ENCODE measurements at regions not wholly inside any gene's neighbourhood (a gene's known extent, or its start where the extent isn't known, plus 50 kb on each side); places are given as distances from the start of the nearest gene placed in this dataset.

GRCh38 chr2:7598402-7598801 is 681.2 kb downstream of the RNF144A start:
- DNase-seq (ENCODE audit: low read depth): no peak

GRCh38 chr2:7599462-7600258 is 682.4 kb downstream of the RNF144A start:
- no peak for DNase-seq (ENCODE audit: low read depth)

GRCh38 chr2:7601990-7602389 is 684.8 kb downstream of the RNF144A start:
- no peak for DNase-seq (ENCODE audit: low read depth)

GRCh38 chr2:7604456-7604855 is 687.2 kb downstream of the RNF144A start:
- DNase-seq (ENCODE audit: low read depth): no peak

GRCh38 chr2:7607441-7608173 is 690.4 kb downstream of the RNF144A start:
- no peak for DNase-seq (ENCODE audit: low read depth)

- DNase-seq (ENCODE audit: low read depth): no peak
Measured at GRCh38 chr2:7609556-7609955, 692.3 kb downstream of the RNF144A start.

- no peak for DNase-seq (ENCODE audit: low read depth)
Measured at GRCh38 chr2:7609974-7610373, 692.8 kb downstream of the RNF144A start.

GRCh38 chr2:7611750-7612149 is 694.5 kb downstream of the RNF144A start:
- no peak for DNase-seq (ENCODE audit: low read depth)

GRCh38 chr2:7612969-7613368 is 695.8 kb downstream of the RNF144A start:
- DNase-seq (ENCODE audit: low read depth): no peak

GRCh38 chr2:7613831-7614230 is 696.6 kb downstream of the RNF144A start:
- no peak for DNase-seq (ENCODE audit: low read depth)

- no peak for DNase-seq (ENCODE audit: low read depth)
Measured at GRCh38 chr2:7618031-7618430, 700.8 kb downstream of the RNF144A start.

- no peak for DNase-seq (ENCODE audit: low read depth)
Measured at GRCh38 chr2:7619203-7619970, 702.2 kb downstream of the RNF144A start.

GRCh38 chr2:7620255-7620654 is 703.0 kb downstream of the RNF144A start:
- no peak for DNase-seq (ENCODE audit: low read depth)

- no peak for DNase-seq (ENCODE audit: low read depth)
Measured at GRCh38 chr2:7621018-7621814, 704.0 kb downstream of the RNF144A start.

- DNase-seq (ENCODE audit: low read depth): no peak
Measured at GRCh38 chr2:7625392-7626138, 708.4 kb downstream of the RNF144A start.

- DNase-seq (ENCODE audit: low read depth): no peak
Measured at GRCh38 chr2:7626139-7626537, 708.9 kb downstream of the RNF144A start.

GRCh38 chr2:7627583-7627982 is 710.4 kb downstream of the RNF144A start:
- no peak for DNase-seq (ENCODE audit: low read depth)

GRCh38 chr2:7632420-7632819 is 715.2 kb downstream of the RNF144A start:
- DNase-seq (ENCODE audit: low read depth): no peak

GRCh38 chr2:7633566-7634153 is 716.4 kb downstream of the RNF144A start:
- no peak for DNase-seq (ENCODE audit: low read depth)

- no peak for DNase-seq (ENCODE audit: low read depth)
Measured at GRCh38 chr2:7634409-7634808, 717.2 kb downstream of the RNF144A start.

- no peak for DNase-seq (ENCODE audit: low read depth)
Measured at GRCh38 chr2:7639476-7639875, 722.3 kb downstream of the RNF144A start.

Data from ELR (cell line).